ENCODE measurements at regions not wholly inside any gene's neighbourhood (a gene's known extent, or its start where the extent isn't known, plus 50 kb on each side); places are given as distances from the start of the nearest gene placed in this dataset.

DNA sequence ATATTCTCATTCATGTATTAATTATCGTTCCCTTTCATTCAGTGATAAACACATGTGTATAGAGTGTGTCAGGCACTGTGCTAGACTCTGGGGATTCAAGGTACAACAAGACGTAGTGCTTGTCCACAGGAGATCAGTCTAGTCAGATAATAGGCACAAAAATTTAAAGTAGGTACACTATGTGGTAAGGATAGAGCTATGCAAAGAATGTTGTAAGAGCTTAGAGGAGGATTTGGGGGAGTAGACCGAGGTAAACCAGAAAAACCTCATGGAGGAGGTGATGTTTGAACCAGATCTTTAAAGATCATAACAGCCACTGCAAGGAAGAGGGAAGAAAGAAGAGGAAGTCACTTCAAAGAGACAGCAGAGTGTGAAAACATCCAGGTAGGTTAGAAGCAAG lies 256.9 kb upstream of the DDX18 start:
- no peak overlapping the region for H4K8ac ChIP-seq (ENCODE audit: low read depth in 2 of 2, low read length in 2 of 2)
- in situ Hi-C loops (cut with MboI; ENCODE audit: low sequenced_read_pairs), result no loop called here
- TF ChIP-seq CEBPB (IDR thresholded peaks at IDR 0.05; ENCODE audit: low read depth, low read length) (no peak), BHLHE40 (IDR thresholded peaks at IDR 0.05; ENCODE audit: low read depth, low read length) (no peak), MAFK (IDR thresholded peaks at IDR 0.05; ENCODE audit: low read depth, low read length) (no peak), POLR2A (IDR thresholded peaks at IDR 0.05; ENCODE audit: low read depth, low read length) (no peak), FOS (IDR thresholded peaks at IDR 0.05; ENCODE audit: low read depth, low read length) (no peak), NFE2L2 (IDR thresholded peaks at IDR 0.05; ENCODE audit: low read depth, low read length) (no peak), RCOR1 (IDR thresholded peaks at IDR 0.05; ENCODE audit: insufficient replicate concordance, low read length) (no peak), USF2 (IDR thresholded peaks at IDR 0.05; ENCODE audit: low read depth, low read length) (no peak), RAD21 (IDR thresholded peaks at IDR 0.05; ENCODE audit: low read length) (no peak), RFX5 (IDR thresholded peaks at IDR 0.05; ENCODE audit: low read depth, low read length) (no peak)
- TF ChIP-seq, protein P1, sequence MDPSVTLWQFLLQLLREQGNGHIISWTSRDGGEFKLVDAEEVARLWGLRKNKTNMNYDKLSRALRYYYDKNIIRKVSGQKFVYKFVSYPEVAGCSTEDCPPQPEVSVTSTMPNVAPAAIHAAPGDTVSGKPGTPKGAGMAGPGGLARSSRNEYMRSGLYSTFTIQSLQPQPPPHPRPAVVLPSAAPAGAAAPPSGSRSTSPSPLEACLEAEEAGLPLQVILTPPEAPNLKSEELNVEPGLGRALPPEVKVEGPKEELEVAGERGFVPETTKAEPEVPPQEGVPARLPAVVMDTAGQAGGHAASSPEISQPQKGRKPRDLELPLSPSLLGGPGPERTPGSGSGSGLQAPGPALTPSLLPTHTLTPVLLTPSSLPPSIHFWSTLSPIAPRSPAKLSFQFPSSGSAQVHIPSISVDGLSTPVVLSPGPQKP (IDR thresholded peaks at IDR 0.05; ENCODE audit: borderline replicate concordance, low read depth, low read length), result no peak
- H3K27ac ChIP-seq (ENCODE audit: insufficient read depth, low read length), result no peak overlapping the region
- H3K9ac ChIP-seq (ENCODE audit: low read depth, low read length), result no peak overlapping the region
- H3K27me3 ChIP-seq (ENCODE audit: control insufficient read depth, insufficient read depth, low read length), result no peaks in the 10 kb centered on the region
- no peak overlapping the region for H3K18ac ChIP-seq (ENCODE audit: low read depth, low read length)
- WGBS, 2 experiments (ENCODE audit: extremely low coverage in 2 of 2, insufficient read length in 1 of 2), result 0% methylated on average over 2 of the region's 3 CpGs; no CpG with 5 or more reads in 1 of the 2 experiments
- no peak overlapping the region for H2BK5ac ChIP-seq (ENCODE audit: low read depth, low read length, poor library complexity, severe bottlenecking)
- no peaks in the 10 kb centered on the region for H3K36me3 ChIP-seq (ENCODE audit: control insufficient read depth, insufficient read depth, low read length)
- BruUV-seq (replicated peaks), result no TSS peak
- dilution Hi-C loops (cut with HindIII; ENCODE audit: low sequenced_read_pairs, unreplicated experiment), result no loop called here
- POLR2A ChIA-PET (ENCODE audit: unreplicated experiment), result no interaction called here
- H3K4me3 ChIP-seq (ENCODE audit: insufficient read depth, low read depth, low read length), result no peak overlapping the region
- H2AK9ac ChIP-seq (replicated peaks; ENCODE audit: low read depth, low read length, poor library complexity), result no peak overlapping the region
- no peak overlapping the region for H3K4me2 ChIP-seq (ENCODE audit: low read depth, low read length)
- no peaks in the 10 kb centered on the region for H4K20me1 ChIP-seq (ENCODE audit: insufficient read depth, low read length)
- H3K4me1 ChIP-seq (ENCODE audit: control insufficient read depth, insufficient read depth, low read length), result no peaks in the 10 kb centered on the region
- no peak overlapping the region for H3K4ac ChIP-seq (ENCODE audit: low read depth, low read length)
- H3K56ac ChIP-seq (ENCODE audit: extremely low read depth, insufficient read depth, low read length), result no peak overlapping the region
- ATAC-seq (ENCODE audit: low read depth) (no peak), DNase-seq (no peak)
- H4K91ac ChIP-seq (ENCODE audit: insufficient read depth, low read depth, low read length), result no peak overlapping the region
- CTCF ChIA-PET, result no interaction called here
- intact Hi-C loops (cut with micrococcal nuclease), result no loop called here
- H3K14ac ChIP-seq (replicated peaks; ENCODE audit: low read depth, low read length), result no peak overlapping the region
- no peaks in the 10 kb centered on the region for H3K9me1 ChIP-seq (ENCODE audit: insufficient read depth, low read length)
- H2BK120ac ChIP-seq (ENCODE audit: low read depth, low read length), result no peak overlapping the region
- H3K79me1 ChIP-seq (ENCODE audit: low read depth in 1 of 2, low read length in 2 of 2), result no peaks in the 10 kb centered on the region
- no peak overlapping the region for H2AK5ac ChIP-seq (ENCODE audit: low read depth, low read length)
- H4K5ac ChIP-seq (ENCODE audit: low read depth, low read length), result no peak overlapping the region
- no peak overlapping the region for H2BK15ac ChIP-seq (ENCODE audit: low read depth, low read length)
- H2BK20ac ChIP-seq (ENCODE audit: low read depth, low read length), result no peak overlapping the region
- H3K9me3 ChIP-seq (ENCODE audit: control insufficient read depth, insufficient read depth, low read length), result peaks cover 2% of the 10 kb centered on the region; the same call in 1 of the 2 replicates
- H3K23ac ChIP-seq (ENCODE audit: low read depth, low read length), result no peak overlapping the region
- H2AFZ ChIP-seq (replicated peaks; ENCODE audit: low read length, poor library complexity), result no peak overlapping the region
